HL-60 (cell line): ENCODE measurements at regions not wholly inside any gene's neighbourhood (a gene's known extent, or its start where the extent isn't known, plus 50 kb on each side); places are given as distances from the start of the nearest gene placed in this dataset.

Source experiments
- DNase-seq, 2 experiments: peaks; one replicate each; pipeline ENCODE4 v3.0.0-alpha.2; 2010 to 2020; ENCODE audit warnings: low read depth in 1 of 2, low spot score in 1 of 2
- H3K27ac ChIP-seq: fragments of 250-450 bp; sonication (Bioruptor Pico); replicated peaks from 2 replicates; pipeline ENCODE4 v1.5.1; 2020; ENCODE audit warnings: mild to moderate bottlenecking, moderate library complexity
- H3K27me3 ChIP-seq: fragments of 250-450 bp; sonication (Bioruptor Pico); 2 replicates; pipeline ENCODE4 v1.5.1; 2021; ENCODE audit warnings: mild to moderate bottlenecking, moderate library complexity; ENCODE audit not compliant: insufficient read depth, poor library complexity, severe bottlenecking
- H3K4me3 ChIP-seq: replicated peaks from 2 replicates; pipeline ENCODE4 v1.5.1; 2011; ENCODE audit warnings: mild to moderate bottlenecking, control low read depth, low read length; ENCODE audit not compliant: insufficient read depth
- GABPA ChIP-seq: IDR thresholded peaks from 2 replicates; pipeline ENCODE4 v1.6.1; 2012; ENCODE audit warnings: low read depth
- POLR2AphosphoS5 ChIP-seq: IDR thresholded peaks from 2 replicates; pipeline ENCODE4 v1.6.1; 2012; ENCODE audit warnings: low read depth
- REST ChIP-seq: IDR thresholded peaks from 2 replicates; pipeline ENCODE4 v1.6.1; 2012; ENCODE audit warnings: low read depth; ENCODE audit not compliant: insufficient replicate concordance
- SPI1 ChIP-seq: IDR thresholded peaks from 2 replicates; pipeline ENCODE4 v1.6.1; 2012; ENCODE audit warnings: low read depth, mild to moderate bottlenecking, borderline replicate concordance
- TF ChIP-seq, protein P1 (sequence below): IDR thresholded peaks from one replicate; pipeline ENCODE4 v1.5.1; 2011; ENCODE audit warnings: low read length, control low read depth, inconsistent platforms; ENCODE audit not compliant: insufficient read depth

DNA sequence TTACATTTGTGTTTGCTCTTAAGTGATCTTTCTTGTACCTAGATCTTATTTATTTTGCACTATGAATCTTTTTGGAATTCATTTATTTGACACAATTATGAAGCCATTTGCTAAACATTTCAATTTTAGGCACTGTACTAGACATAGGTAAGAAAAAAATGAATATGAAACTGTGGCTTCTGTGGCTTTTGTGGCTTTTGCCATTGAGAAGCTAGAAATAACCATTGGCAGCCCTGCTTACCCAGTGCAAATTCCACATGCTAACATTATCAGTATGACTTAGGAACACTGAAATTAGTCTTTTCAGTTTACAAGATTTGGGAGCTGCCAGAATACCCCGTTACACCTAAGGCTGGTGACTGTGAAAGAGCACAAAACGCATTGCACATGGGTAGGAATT, 60.1 kb downstream of the FSCB start:
- Histone ChIP-seq H3K27ac (no peak overlapping the region), H3K4me3 (no peak overlapping the region), H3K27me3 (no peaks in the 10 kb centered on the region)
- DNase-seq = peak in 1 of 2 experiments; percentile 24
- no peak for TF ChIP-seq REST
- no peak for TF ChIP-seq GABPA
- TF ChIP-seq, protein P1, sequence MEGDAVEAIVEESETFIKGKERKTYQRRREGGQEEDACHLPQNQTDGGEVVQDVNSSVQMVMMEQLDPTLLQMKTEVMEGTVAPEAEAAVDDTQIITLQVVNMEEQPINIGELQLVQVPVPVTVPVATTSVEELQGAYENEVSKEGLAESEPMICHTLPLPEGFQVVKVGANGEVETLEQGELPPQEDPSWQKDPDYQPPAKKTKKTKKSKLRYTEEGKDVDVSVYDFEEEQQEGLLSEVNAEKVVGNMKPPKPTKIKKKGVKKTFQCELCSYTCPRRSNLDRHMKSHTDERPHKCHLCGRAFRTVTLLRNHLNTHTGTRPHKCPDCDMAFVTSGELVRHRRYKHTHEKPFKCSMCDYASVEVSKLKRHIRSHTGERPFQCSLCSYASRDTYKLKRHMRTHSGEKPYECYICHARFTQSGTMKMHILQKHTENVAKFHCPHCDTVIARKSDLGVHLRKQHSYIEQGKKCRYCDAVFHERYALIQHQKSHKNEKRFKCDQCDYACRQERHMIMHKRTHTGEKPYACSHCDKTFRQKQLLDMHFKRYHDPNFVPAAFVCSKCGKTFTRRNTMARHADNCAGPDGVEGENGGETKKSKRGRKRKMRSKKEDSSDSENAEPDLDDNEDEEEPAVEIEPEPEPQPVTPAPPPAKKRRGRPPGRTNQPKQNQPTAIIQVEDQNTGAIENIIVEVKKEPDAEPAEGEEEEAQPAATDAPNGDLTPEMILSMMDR = no peak
- no peak for TF ChIP-seq SPI1
- no peak for TF ChIP-seq POLR2AphosphoS5

- no peak for DNase-seq
- Histone ChIP-seq H3K27me3 (no peaks in the 10 kb centered on the region), H3K27ac (no peak overlapping the region), H3K4me3 (no peak overlapping the region)
- TF ChIP-seq POLR2AphosphoS5 (no peak), GABPA (no peak), SPI1 (no peak), REST (no peak)
- TF ChIP-seq, protein P1 = no peak
Observed at GRCh38 chr14:44444454-44444853, 62.6 kb downstream of the FSCB start.

GRCh38 chr14:44438936-44439335, 68.1 kb downstream of the FSCB start:
- H3K27ac ChIP-seq = no peak overlapping the region
- TF ChIP-seq, protein P1 = no peak
- no peak for TF ChIP-seq GABPA
- no peak for TF ChIP-seq REST
- TF ChIP-seq SPI1 = no peak
- no peak for TF ChIP-seq POLR2AphosphoS5
- no peak for DNase-seq
- H3K4me3 ChIP-seq = no peak overlapping the region
- no peaks in the 10 kb centered on the region for H3K27me3 ChIP-seq
